Medulla oblongata (tissue), 1 donor: ENCODE measurements at regions not wholly inside any gene's neighbourhood (a gene's known extent, or its start where the extent isn't known, plus 50 kb on each side); places are given as distances from the start of the nearest gene placed in this dataset.
"Not testable (repeated sequence)": the region's sequence is repeated elsewhere in the genome, so short reads cannot be mapped to it uniquely, and the experiment has no call there.

Source experiments
- DNase-seq: peaks from one replicate; pipeline ENCODE4 v3.0.0-alpha.2; 2015; ENCODE audit errors: extremely low spot score

- DNase-seq, result no peak
Observed at GRCh38 chr17:51387986-51388385, 127.6 kb downstream of the UTP18 start.

DNA sequence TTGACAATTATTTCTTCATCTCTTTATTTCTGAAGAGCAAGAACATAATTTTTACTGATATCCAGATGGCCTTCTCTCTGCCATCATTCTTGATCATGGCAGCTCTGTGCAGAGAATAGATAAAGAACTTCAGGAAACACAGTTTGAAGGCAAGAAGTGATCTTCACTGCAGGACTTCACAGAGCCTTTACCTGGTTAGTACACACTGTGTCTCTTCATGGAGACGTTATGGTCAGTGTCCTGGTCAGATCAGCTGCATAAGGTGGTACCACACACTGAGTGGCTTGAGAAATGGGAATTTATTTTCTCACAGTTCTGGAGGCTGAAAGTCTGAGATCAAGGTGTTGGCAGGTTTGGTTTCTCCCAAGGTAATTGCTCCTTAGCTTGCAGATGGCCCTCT is 129.5 kb downstream of the UTP18 start:
- DNase-seq, result no peak

DNA sequence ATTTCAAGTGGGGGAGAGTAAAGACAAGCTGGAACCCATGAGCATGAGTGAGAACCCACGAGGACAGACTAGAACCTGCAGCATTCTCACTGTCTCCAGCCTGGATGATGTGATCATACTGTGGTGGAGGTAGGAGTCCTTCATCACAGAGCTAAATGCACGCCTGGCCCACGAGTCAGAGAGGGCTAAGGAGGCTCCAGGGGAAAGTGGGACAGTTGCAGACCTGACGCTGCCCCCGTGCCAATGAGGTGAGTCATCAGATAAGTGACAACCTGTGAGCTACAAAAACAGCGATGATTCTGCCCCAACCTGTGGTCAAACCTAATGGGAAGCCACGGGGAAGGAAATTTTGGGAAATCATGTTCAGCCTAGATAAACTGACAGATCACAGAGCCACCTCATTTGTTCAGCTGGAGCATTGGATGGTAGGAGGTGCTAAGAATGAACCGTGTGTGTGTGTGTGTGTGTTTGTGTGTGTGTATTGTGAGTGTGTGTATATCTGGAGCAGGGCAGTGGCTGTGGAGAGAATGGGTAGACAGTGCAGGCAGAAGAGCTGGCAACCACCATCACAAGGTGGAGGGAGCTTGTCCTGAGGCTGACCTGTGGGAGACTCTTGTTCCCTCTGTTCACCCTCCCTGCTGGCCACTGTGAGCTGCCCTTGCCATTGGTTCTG is 131.8 kb downstream of the UTP18 start:
- no peak for DNase-seq

- no peak for DNase-seq
Observed at GRCh38 chr17:51395621-51396020, 135.3 kb downstream of the UTP18 start.

- no peak for DNase-seq
Observed at GRCh38 chr17:51397361-51398127, 137.2 kb downstream of the UTP18 start.

DNA sequence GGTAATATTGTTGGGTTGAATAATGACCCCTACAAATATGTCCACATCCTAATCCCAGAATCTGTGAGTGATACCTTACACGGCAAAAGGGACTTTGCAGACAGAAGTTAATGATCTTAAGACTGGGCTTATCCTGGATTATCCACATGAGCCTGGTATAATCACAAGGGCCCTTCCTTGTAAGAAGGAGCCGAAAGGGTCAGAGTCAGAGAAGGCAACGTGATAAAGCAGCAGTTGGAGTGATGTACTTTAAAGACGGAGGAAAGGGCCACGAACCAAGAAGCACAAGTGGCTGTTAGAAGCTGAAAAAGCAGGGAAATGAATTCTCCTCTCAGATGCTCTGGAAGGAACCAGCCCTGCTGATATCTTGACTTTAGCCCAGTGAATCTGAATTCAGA is 137.8 kb downstream of the UTP18 start:
- DNase-seq, result no peak

DNA sequence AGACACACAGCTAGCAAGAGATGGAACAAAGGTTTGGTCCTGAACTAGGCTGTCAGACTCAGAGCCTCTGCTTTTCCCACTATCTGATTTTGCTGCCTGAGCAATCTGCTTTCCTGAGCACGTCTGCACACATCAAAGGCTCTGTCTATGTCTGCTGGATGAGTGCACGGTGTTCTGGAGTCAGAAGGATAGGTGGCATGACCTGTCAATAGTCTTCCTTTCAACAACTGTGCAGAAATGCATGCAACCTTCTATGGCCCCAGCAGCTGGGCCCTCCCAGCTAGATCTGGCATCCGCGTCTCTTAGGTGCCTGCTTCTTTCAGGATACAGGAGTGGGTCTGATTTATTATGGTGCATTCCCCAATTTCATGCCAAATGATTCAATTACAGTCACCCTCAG is 138.3 kb downstream of the UTP18 start:
- DNase-seq, result no peak

GRCh38 chr17:51401279-51401678 is 140.9 kb downstream of the UTP18 start:
- DNase-seq, result no peak

GRCh38 chr17:51402899-51403298 is 142.6 kb downstream of the UTP18 start:
- no peak for DNase-seq

GRCh38 chr17:51407576-51407975 is 147.2 kb downstream of the UTP18 start:
- DNase-seq, result no peak

DNA sequence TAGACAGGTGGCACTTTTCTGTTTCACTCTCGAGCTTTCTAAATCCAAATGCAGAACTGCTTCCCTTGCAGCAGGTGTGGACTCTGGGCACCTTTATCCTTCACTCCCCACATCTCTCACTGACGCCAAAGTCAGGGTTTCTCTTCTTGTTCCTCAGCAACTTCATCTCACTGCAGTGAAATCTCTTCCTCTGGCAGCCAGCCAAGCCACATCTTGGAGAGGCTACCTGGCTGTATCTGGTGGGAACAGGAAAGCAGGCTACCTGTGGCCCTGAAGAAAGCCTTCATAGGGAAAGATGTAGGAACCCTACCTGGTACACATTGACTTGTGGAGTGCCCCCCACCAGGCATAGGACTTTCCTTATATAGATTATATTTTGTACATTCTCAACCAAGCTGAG is 159.1 kb downstream of the UTP18 start:
- DNase-seq, result no peak

DNA sequence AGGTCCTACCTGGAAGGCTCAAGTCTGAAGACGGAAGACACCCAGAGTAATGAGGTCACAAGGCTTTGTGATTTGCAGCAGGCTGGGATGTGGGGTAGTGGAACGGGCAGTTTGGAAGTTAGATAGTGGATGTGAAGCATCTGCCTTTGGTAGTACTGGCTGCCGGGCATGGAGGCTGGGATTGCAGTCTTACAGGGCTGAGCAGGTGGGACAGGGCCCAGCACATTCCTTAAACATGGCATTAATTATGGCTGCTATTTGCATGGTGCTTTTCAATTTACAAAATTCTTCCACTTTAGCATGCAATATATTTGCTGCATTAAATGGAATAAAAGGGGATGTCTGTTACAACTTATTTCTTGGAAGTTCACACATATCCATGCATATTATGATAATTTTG is 161.2 kb downstream of the UTP18 start:
- DNase-seq, result no peak

- no peak for DNase-seq
Observed at GRCh38 chr17:51422634-51423033, 162.3 kb downstream of the UTP18 start.

DNA sequence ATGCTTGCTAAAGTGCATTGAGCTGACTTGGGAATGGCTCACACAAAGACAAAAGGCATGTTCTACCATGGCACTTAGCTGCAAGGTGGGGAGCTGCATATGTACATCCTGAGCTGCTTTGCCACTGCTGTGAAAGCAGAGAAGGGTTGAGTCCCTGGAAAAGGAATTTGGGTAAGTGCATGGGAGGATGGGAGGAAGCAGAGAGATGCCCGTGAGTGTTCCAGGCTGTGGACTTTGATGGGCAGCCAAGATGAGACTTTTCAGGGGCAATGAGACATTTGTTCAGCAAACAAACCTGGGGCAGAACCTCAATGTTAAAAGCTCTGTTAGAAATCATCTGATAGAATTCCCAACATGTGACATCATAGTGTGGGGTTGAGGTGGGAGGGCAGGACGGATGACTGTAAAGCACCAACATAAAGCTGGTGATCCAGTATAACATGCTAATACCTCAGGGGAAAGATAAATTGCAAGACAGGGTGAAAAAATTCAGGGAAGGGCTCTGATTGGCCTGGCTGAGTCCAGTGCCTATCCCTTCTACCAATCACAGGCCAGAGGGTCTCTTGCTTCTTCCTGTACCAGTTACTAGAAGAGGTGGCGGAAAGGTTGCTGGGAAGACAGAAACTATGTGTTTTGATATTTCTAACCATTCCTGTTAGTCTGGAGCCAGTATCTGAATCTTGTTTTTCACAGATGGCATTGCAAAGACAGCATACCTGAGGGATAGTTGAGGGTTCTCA is 163.2 kb downstream of the UTP18 start:
- no peak for DNase-seq

DNA sequence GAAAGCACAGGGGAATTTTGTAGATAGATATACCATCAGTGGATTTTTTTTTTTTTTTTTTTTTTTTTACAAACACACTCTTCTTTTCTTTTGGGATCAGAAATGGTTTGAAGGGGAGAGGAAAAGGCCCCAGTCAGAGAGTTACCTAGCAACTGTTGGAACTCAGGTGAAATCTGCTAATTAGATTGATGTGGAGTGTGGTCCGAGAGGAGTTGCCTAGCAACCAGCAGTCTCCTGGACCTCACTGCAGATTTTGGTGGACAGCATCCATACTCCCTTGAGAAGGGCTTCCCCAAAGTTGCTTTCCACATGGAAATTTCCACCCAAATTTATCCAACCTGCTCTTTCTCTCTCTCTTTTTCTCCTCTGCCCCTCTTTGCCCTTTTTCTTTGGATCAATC is 165.4 kb downstream of the UTP18 start:
- no peak for DNase-seq

GRCh38 chr17:51427323-51427811 is 167.0 kb downstream of the UTP18 start:
- DNase-seq, result no peak

- no peak for DNase-seq
Observed at GRCh38 chr17:51427856-51428255, 167.5 kb downstream of the UTP18 start.

DNA sequence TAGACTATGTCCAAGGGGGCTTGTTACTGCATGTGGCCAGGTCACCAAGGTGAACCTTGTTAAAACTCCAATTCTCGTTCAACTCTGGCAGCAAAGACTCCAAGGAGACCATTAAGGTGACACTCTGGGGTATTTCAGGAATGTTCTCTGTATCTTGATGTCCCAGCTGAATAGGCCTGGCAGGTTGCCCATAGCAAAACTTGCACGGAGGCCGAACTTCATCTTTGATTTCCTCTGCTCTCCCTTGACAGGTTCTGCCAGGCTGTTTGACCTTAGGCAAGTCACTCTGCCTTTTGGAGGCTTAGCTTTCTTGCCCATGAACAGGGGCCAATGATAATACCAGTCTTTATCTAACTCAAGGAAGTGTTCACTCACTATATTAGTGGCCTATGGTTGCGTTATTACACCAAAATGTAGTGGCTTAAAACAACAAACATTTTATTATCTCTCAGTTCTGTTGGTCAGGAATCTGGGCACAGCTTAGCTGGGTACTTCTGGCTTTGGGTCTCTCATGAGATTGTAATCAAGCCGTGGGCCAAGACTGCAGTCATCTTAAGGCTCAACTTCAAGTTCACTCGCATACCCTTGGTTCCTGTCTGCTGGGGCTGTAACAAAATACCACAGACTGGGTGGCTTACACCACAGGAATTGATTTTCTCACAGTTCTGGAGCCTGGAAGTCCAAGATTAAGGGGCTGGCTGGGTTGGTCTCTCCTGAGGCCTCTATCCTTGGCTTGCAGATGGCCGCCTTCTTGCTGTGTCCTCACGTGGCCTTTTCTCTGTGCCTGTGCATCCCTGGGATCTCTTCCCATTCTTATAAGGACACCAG is 168.5 kb downstream of the UTP18 start:
- DNase-seq, result no peak

GRCh38 chr17:51429938-51430337 is 169.6 kb downstream of the UTP18 start:
- DNase-seq, result not testable (repeated sequence)

DNA sequence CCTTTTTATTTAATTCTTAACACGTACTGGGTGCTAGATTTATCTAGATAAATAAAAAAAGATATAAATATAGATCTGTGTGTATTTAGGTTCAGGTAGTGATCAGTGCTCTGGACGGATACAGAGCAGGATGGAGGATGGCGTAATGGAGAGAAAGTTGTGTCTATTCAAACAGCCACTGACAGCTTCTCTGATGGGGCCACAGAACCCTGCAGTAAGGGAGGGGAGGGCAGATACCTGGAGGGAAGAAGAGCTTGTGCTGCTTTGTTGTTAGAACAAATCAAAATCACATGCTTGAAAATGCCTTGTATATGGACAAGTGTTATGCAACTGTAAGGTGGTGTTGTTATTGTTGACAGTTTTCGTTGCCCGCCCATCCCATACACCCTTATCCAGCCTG is 170.2 kb downstream of the UTP18 start:
- no peak for DNase-seq

GRCh38 chr17:51434434-51435170 is 174.3 kb downstream of the UTP18 start:
- no peak for DNase-seq
